GM21786 (cell line): ENCODE measurements at regions not wholly inside any gene's neighbourhood (a gene's known extent, or its start where the extent isn't known, plus 50 kb on each side); places are given as distances from the start of the nearest gene placed in this dataset.

Source experiments
- ATAC-seq: cut with Tn5 transposase; IDR thresholded peaks from one replicate; pipeline ENCODE4 v1.9.1; 2021; ENCODE audit not compliant: unreplicated experiment

DNA sequence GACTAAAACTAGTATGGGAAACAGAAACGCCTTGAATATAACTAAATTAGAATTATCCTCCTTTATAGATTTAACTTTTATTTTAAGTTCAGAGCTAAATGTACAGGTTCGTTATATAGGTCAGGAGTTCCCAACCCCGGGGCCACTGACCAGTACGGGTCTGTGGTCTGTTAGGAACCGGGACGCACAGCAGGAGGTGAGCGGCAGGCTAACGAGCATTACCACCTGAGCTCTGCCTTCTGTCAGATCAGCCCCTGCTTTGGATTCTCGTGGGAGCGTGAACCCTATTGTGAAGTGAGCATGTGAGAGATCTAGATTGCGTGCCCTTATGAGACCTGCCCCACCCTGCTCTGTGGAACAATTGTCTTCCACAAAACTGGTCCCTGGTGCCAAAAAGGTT lies 51.0 kb downstream of the FAT4 start:
- no peak for ATAC-seq

DNA sequence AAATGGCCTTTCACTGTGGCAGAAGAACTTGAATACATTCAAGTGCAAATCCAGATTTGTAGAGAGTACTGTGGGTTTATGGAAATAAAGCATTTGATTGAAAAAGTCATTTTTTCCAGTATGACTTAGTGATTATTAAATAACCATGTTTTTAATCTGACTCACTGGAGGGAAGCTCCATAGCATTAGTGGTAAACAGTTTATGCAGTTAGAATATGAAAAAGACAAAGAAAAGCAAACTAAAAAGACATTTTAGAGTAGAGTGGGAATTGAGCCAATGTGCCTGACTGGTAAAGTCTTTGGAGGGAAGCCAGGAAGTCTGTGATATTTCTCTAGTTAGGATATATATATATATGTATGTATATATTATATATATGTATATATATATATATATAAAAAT lies 53.4 kb downstream of the FAT4 start:
- ATAC-seq, result no peak

DNA sequence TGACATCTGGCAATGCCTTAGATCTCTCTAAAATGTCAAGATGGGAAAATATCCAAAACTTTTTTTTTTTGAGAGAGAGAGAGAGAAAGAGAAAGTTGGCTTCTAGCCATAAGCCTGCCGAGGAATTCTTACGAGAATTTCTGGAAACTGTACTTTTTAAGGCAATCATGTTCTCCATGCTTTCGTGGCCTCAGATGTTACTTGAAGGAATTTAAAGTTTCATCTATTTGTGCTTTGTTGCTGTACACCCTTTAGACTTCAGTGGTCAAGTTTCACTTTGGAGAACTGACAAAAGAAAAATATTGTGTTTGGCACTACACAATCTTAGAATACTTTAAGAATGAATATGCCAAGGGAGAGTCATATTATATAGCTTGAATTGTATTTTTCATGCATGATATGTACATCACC lies 53.9 kb downstream of the FAT4 start:
- ATAC-seq, result no peak

DNA sequence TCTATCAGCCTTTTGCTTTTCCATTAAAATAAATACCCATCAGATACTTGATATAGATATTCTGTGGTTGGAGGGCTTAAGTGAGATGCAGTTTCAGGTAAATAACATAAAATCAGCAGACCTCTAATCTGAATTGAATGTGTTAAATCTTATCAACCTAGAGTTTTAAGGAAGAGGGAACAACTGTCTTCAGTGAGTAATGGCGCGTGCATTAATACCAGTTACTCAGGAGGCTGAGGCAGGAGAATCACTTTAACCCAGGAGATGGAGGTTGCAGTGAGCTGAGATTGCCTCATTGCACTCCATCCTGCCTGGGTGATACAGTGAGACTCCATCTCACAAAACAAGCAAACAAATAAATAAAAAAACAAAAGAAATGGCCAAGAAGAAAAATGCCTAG lies 54.3 kb downstream of the FAT4 start:
- ATAC-seq, result no peak

DNA sequence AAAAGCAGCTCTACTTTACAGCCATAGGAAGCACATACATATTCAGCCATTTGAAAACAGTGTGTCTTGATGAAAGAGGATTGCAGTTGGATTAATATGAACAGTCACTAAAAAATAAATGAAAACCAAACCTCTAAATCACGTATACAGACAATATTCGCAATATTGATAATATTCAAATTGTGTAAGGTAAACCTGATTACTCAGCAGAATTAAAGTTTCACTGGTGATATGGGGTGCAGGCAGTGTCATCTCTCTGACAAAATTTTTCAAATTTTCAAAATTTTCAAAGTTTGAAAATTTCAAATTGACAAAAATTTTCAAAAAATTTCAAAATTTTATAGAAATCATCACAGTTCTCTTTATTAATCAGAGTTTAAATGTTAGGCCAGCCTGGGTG lies 55.7 kb downstream of the FAT4 start:
- ATAC-seq, result no peak

DNA sequence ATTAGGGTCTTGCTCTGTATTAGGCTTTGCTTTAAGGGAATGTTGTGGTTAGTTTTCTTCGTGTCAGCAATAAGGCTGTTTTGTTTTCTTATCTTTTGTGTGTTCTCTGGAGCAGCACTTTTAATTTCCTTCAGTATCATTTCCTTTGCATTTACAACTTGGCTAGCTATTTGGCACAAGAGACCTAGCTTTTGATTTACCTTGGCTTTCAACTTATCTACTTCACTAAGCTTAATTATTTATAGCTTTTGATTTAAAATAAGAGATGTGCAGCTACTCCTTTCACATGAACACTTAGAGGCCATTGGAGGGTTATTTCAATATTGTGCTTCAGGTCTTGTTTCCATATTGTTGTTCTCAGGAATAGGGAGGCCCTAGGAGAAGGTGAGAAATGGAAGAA lies 68.2 kb downstream of the FAT4 start:
- no peak for ATAC-seq

DNA sequence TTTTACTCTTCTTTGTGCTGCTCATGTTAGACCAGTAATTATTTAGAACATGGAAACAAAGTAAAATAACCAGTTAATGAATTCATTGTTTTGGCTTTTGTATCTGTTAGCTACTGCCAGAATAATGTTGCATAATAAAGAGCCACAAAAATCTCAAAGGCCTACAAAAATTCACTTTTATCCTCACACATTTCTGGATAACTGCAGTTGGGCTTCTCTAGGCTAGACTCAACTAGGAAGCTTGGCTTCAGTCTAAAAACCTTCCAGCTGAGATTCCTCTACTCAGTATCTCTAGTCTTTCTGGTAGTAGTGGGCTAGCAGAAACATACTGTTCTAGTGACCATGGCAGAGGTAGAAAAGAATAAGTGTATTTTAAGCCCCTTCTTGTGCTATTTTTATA lies 73.0 kb downstream of the FAT4 start:
- ATAC-seq, result no peak

DNA sequence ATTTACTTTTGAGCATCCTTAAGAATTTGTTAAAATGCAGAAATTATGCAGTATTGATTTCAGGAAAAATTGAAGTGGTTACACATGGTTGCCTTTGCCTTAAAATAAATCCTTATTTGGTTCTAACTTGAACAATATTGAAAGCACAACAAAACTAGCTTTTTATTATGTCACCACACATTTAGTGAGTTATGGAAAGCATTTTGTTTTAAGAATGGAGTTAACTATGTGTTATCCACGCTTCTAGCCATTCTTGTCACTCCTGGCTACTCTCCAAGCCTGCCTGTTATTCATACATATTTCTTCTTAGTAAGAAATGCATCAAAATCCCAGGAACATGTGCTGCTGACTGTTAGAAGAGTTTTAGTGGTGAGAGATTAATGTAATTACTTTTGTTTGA lies 73.9 kb downstream of the FAT4 start:
- no peak for ATAC-seq

DNA sequence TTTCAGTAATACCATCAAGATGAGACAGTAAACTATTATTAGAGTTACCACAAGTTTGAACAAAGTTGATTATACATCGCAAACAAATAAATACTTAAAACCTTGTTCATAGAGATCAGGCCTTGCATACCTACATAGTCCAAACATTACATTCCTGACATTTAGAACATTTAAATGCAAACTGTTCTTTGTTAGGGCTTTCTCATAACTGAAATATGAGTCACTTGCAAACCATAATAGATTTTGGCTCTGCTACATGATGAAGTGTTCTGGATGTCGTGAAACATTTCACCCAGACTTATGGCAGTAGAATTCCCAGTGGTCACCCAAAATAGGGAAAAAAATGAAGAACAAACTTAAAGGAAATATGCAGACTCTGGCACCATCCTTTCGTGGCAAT lies 75.0 kb downstream of the FAT4 start:
- no peak for ATAC-seq

DNA sequence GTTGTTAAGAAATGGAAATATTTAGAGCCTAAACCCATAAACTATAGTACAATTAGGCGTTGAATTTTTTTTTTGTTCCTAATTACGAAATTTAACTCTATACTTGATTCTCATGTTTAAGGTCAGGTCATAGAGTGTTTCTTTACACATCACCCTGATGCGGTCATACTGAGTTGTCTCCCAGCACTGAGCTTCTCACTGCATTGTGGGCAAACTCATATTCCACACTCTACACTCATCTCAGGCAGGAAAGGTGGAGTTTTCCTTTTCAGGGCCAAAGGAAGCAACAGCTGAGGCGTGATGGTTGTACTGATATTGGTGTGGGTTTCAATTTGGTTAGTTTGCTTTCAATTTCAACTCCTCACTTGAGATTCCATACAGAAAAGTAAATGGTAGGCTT lies 75.4 kb downstream of the FAT4 start:
- ATAC-seq, result no peak

DNA sequence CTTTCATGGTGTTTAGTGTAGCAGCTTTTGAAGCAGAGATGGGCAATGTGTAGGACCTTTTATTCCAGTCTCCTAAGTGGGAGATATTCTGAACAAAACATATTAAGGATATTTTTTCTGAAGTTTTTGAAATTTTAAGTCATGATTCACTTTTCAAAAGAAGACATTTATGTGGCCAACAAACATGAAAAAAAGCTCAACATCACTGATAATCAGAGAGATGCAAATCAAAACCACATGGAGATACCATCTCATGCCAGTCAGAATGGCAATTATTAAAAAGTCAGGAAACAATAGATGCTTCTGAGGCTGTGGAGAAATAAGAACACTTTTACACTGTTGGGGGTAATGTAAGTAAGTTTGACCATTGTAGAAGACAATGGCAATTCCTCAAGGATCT lies 76.0 kb downstream of the FAT4 start:
- no peak for ATAC-seq

DNA sequence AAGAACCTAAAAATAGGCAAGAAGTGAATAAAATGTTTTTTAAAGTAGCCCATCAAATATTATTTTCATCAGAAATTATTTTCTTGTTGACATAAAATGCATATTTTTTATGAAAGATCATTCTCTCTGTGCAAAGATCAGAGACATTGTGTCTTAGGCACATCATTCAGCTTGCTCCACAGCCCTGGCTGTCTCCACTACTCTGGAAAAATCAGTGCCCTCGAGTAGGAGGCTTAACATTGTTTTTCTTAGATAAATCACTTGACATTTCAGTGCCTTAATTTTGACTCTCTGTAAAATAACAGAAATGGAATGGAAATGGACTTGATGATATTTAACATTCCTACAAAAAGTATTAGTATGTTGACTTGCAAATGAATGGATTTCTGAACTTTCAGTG lies 77.9 kb downstream of the FAT4 start:
- no peak for ATAC-seq

DNA sequence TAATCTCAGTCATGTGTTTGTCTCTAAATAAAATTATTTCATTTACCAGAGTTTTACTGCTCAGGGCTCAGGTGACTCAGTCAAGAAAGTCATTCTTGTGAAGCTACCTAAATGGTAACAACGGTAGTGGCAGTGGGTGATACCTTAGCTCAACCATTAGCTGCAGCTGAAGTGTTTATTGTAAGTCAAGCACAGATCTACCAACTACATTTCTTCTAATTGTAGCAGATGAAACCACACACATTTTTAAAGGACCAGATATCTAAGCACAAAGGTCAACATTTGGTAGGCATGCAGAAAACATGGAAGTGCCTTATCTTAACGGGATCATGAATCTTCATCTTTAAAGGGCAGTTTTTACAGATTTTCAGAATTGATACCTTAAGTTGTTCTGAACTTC lies 79.1 kb downstream of the FAT4 start:
- ATAC-seq, result no peak

DNA sequence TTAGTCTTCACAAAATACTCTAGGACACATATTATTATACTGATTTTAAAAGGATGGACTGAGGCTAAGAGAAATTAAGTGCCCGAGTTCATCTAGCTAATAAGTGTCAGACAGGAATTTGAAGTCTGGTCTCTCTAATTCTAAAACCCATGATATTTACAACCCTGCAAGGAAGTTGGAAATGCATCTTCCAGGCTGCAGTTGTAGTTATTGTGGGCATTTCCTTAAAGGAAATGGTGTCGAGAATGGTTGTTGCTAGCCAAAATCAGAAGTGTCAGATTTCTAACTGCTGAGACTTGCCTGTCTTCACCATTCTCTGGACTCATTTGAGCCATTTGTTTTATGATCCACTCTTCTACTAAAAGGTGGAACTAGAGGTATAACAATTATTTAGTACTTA lies 82.5 kb downstream of the FAT4 start:
- ATAC-seq, result no peak

DNA sequence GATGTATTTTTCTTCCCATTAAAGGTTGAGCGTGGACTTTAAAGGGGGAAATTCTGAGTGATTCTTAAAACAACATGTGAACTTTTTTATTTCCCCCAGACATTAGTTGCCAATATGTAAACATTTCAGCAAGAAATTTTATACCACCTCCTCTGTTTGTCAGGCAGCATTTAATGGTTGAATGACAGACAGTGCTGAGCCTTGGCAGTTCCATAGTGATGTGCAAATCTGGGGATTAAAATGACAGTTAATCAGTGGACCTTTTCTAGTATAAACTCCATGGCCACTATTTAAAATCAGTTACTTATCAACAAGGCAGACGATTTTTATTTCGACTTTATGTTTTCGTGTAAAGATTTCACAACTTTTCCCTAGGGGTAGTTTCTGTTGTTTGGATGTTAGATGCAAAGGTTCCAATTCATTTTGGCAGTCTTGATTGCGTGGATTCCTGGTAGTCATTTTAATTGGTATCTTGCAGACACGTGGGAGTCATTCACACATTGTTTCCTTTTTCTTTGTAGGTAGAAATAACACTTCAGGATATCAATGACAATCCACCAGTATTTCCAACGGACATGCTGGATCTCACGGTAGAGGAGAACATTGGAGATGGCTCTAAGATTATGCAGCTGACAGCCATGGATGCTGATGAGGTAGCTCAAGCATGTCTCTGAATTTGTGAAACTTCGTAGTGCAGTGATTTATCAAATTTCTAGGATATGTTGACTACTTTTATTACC lies 83.7 kb downstream of the FAT4 start:
- ATAC-seq, result no peak

DNA sequence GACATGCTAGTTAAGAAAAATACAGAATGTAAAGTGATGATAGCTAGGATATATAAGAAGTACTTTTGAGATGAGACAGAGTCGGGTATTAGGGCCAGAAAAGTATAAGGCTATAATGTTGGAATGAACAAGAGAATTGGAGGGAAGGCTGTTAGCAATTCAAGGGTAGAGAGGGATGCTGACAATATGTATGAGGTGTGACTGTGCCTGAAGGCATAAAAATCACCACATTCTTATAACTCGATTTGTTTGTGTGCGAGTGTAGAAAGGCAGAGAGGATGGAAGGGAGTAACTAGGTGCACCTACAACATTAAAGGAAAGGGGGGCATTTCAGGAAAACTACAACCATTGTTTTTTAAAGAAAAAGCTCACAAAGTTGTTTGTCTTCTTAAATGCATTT lies 86.0 kb downstream of the FAT4 start:
- ATAC-seq, result no peak

DNA sequence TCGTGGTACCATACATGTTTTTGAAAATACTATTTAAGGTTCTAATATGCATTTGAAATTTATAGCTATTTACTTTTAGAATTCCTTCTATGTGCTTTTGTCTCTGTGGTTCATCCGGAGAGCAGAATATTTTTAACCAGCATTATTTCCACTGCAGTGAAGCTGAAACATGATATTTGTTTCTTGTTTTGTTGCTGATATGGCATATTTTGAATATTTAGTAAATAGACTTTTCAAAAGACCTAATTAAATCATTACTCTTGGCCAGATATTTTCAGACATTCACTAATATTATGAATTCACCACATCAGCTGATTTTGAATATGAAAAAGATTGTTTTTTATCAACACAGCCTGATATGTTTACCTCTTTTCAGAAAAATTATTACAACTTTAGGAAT lies 87.0 kb downstream of the FAT4 start:
- ATAC-seq, result no peak

DNA sequence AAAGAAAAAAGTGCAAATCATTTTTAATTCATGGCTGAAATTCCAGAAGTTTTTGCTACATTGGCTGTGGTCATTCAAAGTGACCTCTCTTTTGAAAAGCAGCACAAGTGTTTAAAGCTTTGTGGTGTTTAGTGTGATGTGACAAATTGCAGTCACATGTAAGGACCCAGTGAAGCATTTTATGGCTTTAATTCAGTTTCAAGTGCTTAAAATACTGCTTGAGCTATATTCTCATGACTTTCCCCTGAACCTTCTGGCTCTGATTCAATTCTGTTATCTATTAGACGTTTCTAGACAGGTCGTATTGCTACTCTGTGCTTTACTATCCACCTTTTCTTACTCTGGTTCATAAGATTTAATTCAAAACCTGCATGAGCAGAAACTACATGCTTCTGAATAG lies 105.8 kb downstream of the FAT4 start:
- ATAC-seq, result no peak

DNA sequence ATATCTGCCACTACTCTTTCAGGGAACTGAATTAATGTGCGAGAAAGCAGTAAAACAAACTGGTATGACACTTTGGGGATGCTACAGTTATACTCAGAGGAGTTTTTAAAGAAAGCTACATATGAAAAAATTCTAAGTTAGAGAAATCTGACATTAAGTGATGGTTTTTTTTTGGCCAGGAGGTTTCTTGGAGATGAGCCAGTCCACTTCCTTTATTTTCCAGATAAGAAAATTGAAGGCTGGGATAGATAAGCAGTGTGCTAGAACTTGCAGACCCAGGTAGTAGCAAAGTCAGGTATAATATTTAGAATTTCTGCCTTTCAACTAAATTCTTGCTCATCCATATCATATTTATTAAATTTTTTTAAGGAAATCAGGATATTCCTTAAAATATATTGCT lies 106.8 kb downstream of the FAT4 start:
- no peak for ATAC-seq

DNA sequence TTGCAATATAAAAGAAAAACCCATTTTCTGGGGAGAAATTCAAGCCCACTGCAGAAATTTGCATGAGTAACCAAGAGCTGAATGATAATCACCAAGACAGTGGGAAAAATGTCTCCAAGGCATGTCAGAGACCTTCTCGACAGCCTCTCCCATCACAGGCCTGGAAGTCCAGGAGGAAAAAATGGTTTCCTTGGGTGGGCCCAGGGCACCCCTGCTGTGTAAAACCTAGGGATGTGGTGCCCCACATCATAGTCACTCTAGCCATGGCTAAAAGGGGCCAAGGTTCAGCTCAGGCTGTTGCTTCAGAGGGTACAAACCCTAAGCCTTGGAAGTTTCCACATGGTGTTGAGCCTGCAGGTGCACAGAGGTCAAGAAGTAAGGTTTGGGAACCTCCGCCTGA lies 108.4 kb downstream of the FAT4 start:
- ATAC-seq, result no peak

DNA sequence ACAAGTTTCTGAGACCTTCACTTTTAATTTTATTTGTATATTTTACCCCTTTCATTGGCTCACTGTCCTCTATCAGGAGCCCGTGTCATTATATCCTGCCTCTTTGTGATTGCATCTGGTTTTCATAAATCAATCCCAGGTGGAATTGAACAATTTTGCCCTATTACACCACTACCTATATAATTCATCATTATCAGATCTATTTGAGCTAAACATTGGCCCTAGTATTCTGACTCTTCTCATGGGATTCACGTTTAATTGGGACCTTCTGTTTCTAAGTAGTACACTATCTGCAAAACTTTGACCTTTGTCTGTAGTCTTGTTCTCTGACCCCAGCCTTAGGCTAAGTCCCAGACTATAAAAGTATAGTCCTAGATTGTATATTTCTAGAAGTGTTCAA lies 114.1 kb downstream of the FAT4 start:
- ATAC-seq, result no peak

DNA sequence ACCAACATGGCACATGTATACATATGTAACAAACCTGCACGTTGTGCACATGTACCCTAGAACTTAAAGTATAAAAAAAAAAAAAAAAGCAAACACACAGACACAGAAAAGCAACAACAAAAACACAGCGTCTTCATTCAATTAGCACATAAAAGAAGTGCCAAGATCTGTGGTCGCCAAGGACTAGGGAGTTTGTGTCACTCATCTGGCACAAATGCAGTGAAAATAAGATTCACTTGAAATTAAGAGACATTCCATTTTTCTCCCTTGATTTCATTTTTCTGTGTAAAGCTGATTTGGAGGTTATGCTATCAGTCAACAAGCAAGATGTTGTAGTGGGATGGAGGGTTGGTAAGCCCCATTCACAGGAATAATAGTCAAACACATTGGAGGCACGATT lies 115.3 kb downstream of the FAT4 start:
- no peak for ATAC-seq

DNA sequence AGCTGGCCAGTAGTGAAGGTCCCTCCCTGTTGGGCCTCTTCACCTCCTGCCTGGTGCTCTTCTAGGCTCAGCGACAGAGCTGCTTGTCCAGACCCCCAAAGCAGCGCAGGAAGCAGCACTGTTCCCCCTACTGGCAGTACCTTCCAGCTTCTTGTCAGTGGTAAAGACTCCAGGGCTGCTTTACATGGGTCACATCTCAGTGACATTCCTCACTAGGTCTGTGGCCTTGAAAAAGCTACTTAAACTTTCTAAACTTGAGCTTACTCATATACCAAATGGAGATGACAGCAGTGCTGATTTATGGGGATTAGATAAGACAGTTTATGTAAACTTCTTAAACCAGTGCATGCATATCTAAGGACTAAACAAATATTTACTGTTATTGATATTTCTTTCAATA lies 117.3 kb downstream of the FAT4 start:
- no peak for ATAC-seq

DNA sequence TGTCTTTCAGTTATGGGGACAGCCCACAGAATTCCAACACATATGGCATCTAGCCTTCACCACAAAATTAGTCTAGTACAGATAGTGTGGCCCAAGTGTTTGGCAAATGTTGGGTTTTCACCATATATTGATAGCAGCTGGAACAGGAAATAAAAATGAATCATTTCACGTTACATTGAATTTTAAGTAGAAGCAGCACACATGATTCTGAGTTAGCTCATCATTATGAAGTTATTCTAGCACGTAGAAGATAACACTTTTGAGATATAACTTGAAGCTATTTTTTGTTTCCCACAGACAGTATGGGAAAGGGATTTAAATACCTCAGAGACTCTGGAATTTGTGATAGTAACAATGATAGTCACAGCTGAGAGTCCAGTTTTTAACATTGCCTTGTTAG lies 118.7 kb downstream of the FAT4 start:
- ATAC-seq, result no peak
